LoVo (cell line): ENCODE measurements at regions not wholly inside any gene's neighbourhood (a gene's known extent, or its start where the extent isn't known, plus 50 kb on each side); places are given as distances from the start of the nearest gene placed in this dataset.
"Not testable (repeated sequence)": the region's sequence is repeated elsewhere in the genome, so short reads cannot be mapped to it uniquely, and the experiment has no call there.

Experiments used
- DNase-seq: peaks from one replicate; pipeline ENCODE4 v3.0.0-alpha.2; 2016; ENCODE audit warnings: low spot score

DNA sequence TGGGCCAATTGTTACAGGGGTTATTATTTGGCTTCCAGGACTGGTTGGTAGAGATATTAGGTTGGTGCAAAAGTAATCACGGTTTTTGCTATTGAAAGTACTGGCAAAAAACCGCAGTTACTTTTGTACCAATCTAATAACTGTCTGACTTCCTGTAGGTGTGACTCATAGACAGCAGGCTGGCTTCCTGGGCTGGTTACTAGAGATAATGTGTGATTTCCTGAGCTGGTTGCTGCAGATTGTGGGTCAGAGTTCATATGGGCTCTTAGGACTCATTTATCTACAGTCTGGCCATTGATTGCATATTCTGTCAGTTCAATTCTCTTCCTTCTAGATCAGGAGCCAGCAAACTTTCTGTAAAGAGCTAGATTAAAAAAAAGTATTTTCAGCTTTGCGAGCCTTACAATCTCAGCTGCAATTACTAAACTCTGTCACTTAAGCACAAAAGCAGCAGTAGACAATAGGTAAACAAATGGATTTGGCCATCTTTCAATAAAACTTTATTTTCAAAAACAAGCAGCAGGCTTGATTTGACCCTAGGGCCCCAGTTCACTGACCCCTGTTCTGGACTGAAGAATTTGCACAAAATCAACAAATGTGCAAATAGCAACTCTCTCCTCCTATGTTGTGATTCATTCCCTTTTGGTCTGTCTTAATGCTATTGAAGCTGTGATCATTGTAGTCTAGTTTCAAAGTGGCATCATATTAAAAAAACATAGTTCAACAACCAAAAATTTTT lies 50.8 kb upstream of the BOD1L1 start:
- DNase-seq = no peak

DNA sequence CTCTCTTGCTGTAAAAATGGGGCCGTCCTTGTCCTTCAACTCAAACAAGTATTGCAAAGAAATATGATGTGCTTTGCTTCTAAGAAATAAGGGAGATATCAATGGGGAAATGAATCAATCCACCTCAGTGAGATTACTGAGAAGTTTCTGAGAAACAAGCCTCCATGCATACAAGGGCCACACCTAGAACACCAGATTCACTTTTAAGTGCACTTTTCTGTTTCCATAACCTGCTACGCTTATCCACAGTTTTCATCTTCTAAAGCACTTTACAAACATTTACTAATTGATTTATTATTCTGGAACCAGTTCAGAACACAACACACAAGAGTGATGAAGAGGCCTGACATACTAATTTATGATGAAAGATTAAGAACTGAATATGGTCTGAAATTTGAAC lies 54.0 kb upstream of the BOD1L1 start:
- DNase-seq = no peak

DNA sequence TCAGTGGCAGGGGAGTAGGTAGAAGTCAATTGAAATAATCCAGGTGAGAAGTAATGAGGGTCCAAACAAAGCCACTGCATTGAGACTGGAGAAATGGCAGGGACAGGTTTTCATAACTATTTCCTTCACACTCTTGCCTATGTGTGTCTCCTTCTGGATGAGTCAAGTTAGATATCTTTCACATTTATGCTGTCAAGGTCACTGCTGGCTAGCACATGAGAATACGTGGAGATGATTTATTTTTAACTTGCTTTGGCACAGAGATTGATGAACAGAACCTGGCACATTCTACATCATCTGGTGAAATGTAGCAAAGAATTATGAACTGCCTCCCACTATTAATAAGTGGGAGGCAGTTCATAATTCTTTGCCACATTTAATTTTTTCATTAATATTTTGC lies 66.7 kb upstream of the BOD1L1 start:
- DNase-seq = no peak

DNA sequence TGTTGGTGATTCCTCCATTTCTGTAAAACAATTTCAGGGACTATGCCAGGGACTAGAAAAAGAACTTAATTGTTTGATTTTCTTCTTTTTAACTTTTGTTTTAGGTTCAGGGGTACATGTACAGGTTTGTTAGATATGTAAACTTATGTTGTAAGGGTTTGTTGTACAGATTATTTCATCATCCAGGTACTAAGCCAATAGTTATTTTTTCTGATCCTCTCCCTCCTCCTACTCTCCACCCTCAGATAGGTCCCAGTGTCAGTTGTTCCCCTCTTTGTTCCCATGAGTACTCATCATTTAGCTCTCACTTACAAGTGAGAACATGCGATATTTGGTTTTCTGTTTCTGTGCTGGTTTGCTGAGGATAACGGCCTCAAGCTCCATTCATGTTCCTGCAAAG lies 70.8 kb upstream of the BOD1L1 start:
- no peak for DNase-seq

DNA sequence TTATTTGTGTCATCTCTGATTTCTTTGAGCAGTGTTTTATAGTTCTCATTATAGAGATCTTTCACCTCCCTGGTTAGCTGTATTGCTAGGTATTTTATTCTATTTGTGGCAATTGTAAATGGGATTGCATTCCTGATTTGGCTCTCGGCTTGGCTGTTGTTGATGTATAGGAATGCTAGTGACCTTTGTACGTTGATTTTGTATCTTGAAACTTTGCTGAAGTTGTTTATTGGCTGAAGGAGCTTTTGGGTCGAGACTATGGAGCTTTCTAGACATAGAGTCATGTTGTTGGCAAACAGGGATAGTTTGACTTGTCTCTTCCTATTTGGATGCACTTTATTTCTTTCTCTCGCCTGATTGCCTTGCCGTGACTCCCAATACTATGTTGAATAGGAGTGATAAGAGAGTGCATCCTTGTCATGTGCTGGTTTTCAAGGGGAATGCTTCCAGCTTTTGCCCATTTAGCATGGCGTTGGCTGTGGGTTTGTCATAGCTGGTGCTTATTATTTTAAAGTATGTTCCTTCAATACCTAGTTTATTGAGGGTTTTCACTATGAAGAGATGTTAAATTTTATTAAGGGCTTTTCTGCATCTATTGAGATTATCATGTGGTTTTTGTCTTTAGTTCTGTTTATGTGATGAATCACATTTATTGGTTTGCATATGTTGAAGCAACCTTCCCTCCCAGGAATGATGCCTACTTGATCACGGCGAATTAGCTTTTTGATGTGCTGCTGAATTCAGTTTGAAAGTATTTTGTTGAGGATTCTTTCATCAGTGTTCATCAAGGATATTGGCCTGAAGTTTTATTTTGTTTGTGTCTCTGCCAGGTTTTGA lies 72.7 kb upstream of the BOD1L1 start:
- peak; percentile 75 for DNase-seq

DNA sequence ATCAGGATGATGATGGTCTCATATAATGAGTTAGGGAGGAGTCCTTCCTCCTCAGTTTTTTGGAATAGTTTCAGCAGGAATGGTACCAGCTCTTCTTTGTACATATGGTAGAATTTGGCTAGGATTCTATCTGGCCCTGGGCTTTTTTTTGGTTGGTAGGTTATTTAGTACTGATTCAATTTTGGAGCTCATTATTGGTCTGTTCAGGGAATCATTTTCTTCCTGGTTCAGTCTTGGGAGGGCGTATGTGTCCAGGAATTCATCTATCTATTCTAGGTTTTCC lies 73.3 kb upstream of the BOD1L1 start:
- DNase-seq = not testable (repeated sequence)

DNA sequence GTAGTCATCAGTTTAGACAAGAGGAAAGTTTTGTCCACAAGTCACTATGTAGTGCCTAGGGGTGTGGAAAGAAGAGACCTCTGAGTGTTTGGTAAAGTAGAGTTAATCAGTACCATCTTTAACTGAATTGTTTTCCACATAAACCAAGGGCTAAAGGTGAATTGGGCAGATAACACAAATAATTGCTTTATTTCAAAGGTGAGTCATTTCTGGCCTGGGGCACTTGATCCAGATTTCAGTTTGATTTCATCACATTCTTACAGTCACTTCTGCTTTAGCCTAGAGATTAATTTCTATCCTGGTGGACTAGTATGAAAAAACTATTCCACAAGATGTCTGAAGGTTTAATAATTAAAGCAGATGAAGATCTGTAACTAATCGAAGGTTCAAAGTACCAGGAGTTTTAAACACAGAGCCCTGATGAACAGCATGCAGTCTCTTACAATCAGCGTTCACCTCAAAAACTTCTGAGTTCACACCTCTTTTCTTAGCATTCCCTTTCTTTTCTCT lies 74.5 kb upstream of the BOD1L1 start:
- DNase-seq = peak; percentile 90

DNA sequence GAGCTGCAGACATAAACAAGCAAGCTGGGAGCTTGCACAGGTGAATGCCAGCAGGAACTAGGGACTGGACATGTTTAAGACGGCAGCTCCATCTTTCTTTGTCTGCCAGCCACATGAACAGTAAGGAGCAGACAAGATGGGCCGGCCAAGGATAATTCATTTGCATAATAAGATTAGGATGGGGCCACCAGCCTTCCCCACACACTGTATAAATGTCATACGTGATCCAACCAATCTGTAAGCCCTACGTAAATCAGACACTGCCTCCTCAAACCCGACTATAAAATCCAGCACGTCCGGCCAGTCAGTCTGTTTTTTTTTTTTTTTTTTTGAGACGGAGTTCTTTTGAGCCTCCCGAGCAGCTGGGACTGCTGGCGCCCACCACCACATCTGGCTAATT lies 75.6 kb upstream of the BOD1L1 start:
- peak; percentile 47 for DNase-seq

DNA sequence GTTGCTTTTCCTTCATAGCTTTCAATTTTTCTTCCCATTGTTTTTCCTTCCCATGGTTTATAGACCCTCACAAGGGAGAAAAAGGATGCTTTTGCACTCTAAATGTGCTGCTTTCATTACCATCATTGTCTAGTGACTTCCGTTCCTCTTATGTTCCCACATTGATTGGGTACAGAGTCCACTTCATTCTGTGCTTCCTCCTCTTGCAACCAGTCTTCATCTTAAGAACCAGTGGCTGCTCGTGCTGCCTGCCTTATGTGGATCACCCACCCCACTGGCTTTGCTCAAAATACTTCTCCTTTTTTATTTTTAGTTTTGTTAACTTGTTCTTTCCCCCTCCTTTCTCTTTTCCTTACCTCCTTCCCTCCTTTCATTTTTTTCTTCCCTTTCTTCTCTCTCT lies 76.5 kb upstream of the BOD1L1 start:
- DNase-seq = peak; percentile 51

DNA sequence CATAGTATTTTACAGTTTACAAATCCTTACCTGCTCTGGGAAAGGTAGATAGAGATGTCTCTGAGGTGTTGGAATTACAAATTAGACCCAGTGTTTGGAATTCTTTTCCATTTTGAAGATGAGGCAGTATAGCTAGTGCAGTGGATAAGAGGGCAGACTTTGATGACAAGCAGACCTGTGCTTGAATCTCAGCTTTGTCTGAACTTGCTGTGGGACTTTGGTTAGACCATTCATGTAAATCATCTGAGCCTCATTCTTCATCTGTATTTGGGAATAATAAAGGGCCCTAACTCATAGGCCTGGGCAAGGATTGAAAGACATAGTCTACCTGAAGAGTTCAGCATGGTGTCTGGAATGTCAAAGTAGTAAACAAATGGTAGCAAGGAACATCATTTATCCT lies 77.2 kb upstream of the BOD1L1 start:
- DNase-seq = no peak

DNA sequence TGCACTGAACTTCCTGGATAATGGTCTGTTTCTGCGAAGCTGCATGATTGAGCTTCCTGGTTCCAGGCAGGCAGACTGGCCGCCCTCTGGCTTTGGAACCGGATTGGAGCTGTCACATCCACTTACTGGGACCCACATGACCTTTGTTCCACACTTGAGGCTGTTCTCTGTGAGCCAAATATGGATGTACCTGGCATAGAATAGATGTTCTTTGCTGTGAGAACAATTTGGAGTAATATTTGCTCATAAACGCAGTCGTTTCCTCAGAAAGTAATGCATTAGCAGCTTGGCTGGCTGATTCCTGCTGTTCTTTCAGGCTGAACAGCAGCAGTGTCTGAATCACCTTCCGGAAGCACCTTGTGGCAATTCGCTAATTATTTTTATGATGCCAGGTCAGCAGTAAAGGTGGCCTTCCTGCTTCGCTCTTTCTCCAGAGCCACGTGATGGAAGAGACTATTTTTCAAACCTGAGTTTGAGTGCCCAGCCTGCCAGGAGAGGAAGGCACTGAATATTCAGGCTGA lies 78.1 kb upstream of the BOD1L1 start:
- DNase-seq = peak; percentile 83

DNA sequence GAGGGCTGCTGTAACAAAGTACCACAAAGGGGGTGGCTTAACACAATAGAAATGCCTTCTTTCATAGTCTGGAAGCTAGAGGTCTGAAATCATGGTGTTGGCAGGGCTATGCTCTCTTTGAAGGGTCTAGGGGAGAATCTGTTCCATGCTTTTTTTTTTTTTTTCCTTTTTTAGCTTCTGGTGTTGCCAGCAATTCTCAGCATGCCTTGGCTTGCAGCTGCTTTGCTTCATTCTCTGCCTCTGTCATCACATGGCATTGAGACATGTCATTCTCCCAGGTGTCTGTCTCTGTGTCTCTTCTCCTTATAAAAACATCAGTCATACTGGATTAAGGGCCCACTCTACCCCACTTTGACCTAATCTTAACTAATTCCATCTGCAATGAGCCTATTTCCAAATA lies 78.6 kb upstream of the BOD1L1 start:
- DNase-seq = no peak

DNA sequence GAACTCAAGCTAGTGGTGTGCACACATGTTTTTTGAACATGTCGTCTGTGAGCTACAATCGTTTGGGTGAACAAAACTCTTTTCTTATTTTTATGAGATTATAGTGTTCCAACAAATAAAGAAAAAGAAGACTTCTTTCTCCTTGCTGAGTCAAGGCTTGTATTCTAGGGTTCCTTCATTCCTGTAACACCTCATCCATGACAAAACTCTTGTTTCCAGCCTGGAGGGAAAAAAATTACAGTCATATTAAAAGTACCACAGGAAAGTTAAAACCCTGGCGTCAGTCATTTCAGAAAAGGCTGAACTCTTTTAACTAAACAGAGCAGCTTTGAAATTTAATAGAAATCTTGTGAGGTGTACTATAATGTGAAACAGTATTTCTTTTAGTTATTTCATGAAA lies 79.2 kb upstream of the BOD1L1 start:
- no peak for DNase-seq

DNA sequence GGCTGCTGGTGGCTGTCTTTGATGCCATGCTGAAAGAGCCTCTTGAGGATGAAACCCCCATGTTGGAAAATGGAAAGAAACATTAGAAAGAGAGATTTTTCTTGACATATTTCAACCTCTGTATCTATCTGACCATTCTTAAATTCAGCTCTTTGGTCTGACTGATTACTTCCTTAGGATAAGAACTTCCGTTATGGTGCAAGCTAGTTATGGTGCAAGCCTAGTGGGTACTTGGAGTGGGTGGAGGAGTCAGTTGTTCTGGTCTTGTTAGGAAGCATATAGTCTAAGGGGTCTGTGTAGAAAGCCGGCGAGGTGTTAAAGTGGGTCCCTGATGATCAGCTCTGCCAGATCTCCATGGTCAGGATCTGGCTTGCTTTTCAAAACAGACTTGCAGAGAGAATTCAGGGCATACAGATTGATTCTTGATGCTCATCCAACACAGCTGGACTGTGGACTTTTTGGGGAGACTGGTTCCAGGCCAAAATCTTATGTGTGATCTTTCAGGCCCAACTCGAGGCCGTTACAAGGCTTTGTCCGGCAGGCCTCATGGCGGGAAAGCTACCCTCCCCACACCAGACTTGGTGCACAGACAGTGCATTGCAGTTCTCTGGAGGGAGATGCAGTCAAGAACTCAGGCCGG lies 82.8 kb upstream of the BOD1L1 start:
- no peak for DNase-seq

DNA sequence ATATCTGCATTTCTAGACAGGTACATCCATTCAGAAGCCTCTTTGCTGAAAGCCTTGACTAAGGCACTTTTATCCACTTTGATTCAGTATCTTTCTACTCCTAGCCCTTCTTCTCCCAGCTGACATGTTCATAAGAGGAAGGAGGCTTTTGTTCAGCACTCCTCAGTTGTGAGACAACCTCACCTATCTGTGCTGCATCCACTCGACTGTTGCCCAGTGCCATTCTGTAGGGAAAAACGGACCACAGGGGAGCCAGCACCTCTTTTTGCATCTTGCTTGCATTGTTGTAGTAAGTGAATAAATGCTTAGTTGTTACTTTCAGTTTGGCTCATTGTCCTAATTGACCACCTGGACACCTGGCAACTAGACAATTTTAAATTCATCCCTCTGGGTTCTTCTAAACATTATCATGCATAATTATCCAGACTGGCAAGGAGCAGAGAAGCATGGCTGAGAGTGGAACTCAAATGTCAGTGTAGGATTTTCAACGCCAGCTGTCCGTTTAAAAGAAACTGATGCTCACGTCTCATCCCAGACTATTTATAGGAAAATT lies 83.8 kb upstream of the BOD1L1 start:
- DNase-seq = no peak

DNA sequence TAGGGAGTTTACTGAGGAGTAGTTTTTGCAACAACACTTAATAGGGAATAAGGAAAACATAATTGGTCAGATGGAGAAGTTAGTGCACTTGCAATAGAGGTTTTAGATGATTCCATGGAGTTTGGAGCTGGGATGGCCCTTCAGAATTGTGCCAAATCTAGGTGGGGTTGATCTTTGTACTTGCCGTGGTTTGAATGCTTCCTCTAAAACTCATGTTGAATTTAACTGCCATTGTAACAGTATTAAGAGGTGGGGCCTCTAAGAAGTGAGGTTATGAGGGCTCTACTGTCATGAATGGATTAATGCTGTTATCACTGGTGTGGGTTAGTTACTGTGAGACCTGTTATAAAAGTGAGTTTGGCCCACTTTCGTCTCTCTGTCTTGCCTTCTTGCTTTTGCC lies 94.4 kb upstream of the BOD1L1 start:
- DNase-seq = no peak

DNA sequence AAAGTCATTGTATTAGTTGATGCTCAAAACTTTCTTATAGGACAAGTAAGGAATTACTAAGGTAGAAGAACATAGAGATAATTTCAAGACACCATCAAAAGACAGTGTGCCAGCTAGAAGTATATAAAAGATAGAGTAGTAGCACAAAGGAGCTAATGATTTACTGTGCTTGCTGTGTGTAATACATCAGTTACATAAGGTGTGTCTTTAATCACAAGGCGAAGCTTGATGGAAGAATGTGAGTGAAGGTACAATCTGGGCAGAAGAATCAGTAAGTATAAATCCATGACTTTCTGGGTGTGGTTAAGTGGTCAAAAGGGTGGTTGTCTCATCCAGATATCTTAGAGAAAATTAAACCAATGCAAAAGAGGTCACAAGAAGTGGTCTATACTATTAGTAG lies 95.1 kb upstream of the BOD1L1 start:
- no peak for DNase-seq

DNA sequence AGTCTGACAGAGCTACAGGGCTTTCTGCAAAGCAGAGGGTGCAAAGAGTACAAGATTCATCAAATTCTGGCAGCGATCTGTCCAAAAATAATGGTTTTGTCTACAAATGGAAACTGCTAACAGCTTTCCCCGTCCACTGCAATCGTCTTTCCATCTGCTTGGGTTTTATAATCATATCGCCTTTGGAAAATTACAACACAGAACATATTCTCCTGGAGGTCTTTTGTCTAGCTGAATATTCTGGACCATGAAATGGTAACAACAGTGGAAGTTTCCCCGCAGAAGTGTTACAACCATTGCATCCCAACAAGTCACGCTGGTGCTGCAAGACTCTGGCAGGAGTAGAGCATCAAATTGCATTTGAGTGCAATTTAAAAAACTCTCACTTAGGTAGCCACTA lies 101.2 kb upstream of the BOD1L1 start:
- no peak for DNase-seq

DNA sequence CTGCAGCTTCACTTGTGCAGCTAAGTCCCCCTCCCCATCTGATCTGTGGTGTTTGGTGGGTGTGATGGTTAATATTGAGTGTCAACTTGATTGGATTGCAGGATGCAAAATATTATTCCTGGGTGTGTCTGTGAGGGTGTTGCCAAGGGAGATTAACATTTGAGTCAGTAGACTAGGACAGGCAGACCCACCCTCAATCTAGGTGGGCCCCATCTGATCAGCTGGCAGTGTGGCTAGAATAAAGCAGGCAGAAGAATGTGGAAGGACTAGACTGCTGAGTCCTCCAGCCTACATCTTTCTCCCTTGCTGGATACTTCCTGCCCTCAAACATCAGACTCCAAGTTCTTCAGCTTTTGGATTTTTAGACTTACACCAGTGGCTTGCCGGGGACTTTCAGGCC lies 103.5 kb upstream of the BOD1L1 start:
- no peak for DNase-seq

DNA sequence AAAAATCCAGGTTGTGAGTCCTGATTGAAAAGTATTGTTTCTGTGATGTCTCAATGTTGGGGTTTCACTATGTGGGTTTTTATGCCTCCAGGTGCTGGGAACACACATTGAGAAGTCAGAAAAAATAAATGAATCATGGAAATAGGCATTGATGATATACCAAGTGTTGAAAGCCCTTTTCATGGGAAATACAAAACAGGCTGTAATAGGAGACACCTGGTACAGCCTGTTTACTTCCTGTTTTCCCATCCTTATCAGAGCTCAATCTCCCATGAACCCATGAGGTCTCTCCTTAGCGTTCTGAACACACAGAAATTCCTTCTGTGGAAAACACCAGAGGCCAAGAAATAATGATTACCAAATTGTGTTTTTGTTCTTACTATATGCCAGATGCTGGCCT lies 106.3 kb upstream of the BOD1L1 start:
- DNase-seq = no peak

DNA sequence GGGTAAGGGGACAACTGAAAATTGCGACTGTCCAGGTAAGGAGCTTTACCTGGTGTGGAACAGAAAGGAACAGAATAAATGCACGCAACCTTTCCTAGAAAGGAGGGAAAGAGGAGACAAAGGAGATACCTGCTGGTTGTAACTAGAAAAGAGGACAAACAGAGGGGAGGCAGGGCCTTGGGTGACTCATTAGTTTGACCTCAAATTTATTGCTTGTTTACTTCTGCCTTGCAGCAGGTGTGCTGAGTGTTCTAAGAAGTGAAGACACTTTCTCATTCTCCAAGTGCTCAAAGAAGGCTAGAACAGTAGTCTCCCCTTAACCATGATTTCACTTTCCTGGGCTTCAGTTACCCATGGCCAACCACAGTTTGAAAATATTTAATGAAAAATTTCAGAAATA lies 123.1 kb upstream of the BOD1L1 start:
- DNase-seq = peak; percentile 72

DNA sequence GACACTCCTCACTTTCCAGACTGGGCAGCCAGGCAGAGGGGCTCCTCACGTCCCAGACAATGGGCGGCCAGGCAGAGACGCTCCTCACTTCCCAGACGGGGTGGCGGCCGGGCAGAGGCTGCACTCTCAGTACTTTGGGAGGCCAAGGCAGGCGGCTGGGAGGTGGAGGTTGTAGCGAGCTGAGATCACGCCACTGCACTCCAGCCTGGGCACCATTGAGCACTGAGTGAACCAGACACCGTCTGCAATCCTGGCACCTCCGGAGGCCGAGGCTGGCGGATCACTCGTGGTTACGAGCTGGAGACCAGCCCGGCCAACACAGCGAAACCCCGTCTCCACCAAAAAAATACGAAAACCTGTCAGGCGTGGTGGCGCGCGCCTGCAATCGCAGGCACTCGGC lies 134.1 kb upstream of the BOD1L1 start:
- not testable (repeated sequence) for DNase-seq

DNA sequence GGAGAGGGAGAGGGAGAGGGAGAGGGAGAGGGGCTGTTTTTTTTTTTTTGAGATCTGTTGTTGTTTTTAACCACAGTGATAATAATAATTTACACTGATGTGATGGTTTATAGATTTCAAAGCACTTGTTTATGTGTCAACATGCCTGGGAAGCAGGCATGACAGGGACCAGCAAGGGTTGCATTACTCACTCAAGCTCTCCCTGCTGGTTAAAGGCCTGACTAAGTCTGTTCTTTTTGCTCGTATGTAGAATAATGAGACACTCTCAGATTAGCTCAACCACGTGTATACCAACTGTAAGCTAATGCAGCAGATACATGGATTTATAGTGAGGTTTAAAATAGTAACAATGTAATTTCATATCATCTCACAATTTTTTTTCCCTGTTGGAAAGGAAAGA lies 134.6 kb upstream of the BOD1L1 start:
- no peak for DNase-seq
